Hindlimb muscle (tissue), 1 donor: ENCODE measurements at regions not wholly inside any gene's neighbourhood (a gene's known extent, or its start where the extent isn't known, plus 50 kb on each side); places are given as distances from the start of the nearest gene placed in this dataset.

Experiments
- DNase-seq: peaks from one replicate; pipeline ENCODE4 v3.0.0-alpha.2; 2013

DNA sequence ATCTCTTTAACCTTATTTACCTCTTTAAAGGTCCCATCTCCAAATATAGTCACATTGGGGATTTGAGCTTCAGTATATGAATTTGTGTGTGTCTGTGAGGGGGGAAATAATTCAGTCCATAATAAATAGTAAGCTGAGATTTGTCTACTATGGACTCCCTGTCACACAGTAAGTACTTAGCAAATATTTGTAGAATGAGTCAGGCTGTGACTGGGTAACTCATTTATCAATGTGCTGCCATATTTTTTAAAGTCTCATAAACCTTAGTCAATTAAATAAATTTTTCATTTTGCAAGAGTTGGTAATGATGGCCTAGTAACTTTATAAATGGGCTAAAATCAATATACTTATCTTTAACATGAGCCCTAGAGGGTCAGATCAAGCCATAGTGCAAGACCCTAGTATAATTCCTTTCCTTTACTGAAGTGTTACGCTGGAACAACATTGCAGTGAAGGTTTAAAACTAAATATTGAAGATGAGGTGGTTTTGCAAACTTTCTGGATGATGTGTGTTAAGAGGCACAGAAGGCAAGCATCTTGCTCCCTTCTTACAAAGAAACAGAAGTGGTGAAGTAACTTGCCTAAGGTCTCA lies 305.1 kb downstream of the KCNRG start:
- no peak for DNase-seq

DNA sequence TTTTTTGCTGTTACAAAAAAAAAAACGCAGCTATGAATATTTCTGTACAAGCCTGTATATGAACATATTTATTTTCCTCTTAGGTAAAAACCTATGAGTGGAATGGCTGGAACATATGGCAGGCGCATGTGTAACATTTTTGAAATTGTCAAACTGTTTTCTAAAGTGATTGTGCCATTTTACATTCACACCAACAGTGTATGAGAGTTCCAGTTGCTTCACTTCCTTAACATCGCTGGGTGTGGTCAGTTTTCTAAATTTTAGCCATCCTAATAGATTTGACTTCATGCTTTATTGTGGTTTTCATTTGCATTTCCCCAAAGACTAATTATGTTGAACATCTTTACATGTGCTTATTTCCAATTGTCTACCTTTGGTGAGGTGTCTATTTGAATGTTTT lies 306.8 kb downstream of the KCNRG start:
- no peak for DNase-seq

DNA sequence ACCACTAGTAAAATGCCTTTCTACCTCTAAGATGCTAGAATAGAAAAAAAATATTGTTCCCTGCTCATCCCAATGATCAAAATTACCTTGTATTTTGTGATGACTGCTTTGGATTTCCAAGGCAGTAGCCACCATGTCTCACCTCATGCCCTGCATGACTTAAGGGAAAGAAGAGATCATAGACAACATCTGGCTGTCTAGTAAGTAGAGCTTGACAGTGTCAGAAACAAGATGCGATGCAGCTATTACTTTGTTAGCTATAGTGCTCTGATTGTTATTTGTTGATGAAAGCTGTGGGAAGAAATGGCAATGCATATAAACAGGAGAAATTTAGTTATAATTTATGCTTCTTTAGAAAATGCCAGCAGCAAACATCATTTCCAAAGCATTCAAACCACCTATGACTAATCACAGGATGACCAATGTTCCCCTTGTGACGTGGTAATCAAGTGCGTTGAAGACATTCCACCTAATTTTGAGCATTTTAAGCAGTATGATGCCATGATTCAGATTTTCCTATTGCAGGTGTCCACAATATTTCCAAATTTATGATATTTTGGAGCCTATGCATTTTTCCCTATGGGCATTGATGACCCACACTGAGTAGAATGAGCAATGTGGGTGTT lies 308.3 kb downstream of the KCNRG start:
- DNase-seq, result no peak

DNA sequence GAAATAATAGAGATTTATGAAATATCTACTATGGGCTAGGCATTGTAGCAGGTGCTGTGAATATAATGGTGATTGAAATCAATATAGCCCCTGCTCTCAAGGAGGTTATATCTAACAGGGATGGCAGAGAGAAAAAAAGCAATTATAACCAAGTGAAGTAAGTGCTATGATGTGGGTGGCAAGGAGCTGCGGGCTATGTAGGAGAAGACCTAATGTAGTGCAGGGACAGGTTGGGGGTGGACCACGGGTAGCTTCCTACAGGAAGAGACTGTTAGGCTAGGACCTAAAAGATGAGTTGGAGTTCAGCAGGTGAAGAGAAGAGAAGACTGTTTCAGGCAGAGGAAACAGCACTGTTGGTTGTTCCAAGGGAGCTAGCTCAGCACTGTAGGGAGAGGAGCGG lies 311.0 kb downstream of the KCNRG start:
- no peak for DNase-seq

DNA sequence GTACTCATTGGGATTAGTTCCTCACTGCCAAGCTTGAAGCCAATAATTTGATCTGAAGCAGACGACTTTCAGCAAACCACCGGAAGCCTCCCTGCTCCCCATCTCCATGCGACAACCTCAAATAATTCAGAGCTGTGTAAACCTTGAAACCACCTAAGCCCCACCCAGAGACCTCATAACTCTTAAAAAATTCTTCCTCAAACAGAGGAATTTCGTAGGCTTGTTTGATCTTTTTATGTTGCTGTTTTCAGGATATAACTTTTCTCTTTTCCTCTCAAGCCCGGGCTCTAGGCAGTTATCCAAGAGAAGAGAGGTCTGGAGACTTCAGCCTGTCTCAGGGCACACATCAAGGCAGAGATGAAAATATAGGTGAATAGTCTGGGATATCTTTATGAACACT lies 311.6 kb downstream of the KCNRG start:
- peak; percentile 32 for DNase-seq

DNA sequence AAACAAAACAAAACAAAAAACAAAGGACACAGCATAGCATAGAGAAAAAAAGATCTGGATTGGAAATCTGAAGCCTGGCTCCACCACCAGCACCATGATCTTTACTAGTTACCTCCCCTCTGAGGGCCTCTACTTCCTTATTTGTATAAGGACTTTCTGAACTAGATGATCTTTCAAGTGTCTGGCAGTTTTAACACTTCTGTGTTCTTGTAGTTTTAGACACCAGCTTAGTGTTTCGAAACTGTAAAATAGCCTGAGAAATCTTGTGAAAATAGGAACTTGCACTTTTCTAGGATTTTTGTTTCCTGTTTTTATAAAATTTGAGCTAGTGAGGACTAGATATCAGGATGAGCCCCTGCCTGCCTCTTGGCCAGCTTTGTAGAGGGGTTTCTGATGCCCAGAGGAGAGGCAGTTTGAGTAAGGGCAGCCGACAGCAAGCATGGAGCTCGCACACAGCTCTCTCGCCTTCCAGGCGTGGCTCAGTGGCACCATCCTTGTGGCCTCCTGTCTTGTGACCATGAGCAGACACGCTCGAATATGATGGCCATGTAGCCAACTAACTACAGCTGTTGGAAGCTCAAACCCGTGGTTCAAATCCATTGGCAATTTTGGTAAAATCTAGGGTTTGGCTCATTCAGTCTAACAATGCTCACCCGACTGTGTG lies 319.0 kb downstream of the KCNRG start:
- no peak for DNase-seq

DNA sequence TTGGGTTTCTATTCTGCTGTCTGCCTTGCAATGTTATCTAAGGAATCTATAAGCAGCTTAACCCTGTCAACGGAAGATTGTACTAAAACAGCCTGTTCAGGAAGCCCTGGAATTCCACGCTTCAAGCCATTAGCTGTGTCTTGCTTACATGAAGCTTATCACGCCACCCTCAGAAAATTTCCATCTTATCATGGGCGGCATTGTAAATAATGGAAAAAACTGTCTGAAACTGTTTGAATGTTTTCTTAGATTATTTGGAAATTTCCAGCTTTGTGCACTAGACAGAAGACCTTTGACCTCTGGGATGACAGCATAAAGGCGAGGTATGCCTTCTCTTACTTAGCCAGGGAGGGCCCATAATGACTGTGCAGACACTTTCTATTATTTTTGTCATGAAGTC lies 319.7 kb downstream of the KCNRG start:
- no peak for DNase-seq

DNA sequence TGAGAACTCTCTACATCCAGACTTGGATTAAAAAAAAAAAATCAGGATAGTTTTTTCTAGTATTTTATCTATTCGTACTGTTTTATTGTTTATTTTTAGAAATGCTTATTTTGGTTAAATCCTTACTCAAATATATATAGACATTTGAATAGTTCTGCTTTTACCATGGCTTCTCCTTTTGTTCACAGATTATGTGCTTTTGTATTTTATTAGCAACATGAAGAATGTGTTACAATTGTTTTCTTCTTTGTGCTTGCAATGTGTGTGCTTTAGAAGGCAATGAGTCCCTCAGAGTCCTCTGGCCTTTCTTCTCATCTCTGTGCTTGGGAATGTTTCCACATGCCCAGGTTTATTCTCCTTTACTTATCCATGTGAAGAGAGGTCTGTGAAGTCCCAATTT lies 324.0 kb downstream of the KCNRG start:
- no peak for DNase-seq

DNA sequence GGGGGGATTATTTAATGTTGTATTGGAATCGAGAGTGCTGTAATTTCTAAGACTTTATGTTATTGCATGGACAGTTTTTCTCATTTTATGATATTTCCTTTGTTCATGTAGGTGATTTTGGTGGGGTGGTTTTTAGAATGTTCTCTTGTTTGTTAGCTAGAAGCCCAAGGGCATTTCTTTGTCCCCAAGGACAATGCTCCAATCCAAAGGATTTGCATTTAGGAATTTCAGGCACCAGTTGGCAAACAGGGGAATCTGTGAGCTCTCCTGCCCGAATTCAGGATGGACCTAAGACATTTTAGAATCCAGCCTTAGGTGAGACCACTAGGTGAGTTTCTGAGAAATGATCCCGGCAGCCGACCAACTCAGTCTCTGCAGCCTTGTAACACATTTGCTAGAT lies 324.9 kb downstream of the KCNRG start:
- DNase-seq, result no peak

DNA sequence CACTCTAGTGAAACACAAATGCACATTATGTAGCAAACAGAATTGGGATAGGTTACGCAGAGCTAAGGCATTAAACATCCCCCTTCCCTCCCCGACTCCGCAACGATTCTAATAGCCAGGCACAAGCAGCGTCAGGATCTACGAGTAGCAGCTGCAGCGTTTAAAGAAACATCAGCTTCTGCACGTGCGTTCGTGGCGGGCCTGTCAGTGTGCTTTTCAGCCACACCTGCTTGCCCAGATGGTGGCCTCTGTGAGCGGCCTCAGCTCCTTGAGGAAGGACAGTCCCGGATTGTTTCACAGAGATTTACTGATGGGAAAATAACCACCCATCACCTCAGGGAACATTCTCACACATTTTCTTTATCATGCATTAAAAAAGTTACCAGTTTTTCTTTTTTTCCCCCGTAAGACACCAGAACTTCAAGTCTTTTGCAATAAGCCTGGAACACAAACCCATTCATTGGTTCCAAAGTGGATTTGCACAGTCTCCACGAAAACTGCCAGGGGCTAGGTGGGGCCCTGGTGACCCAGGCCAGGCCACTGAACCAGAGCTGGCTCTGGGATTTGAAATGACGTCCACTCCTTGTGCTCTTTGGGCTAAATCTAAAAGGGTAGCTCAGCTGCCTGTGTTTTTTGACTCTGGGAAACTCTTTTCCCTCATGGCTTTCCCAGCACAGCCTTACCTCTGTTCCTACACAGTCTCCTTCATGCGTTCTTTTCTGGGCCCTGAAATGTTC lies 325.5 kb downstream of the KCNRG start:
- DNase-seq, result peak; percentile 68

DNA sequence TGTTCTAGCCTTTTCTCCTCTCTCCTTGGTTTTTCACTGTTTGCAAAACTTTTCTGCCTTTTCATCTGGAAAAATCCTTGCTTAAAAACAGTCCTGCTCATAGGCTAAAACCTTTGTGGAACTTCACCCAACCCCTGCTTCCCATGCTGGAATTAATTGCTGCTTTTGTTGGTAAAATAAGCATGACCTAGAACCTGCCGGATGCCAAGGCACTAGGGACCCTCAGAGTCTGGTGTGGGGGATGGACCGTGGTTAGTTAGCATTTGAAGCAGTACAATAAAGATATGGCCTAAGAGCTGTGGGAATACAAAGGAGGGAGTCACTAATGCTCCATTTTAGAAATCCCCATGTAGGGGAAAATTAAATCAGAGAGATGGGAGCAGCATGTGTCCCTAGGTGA lies 326.3 kb downstream of the KCNRG start:
- DNase-seq, result no peak

DNA sequence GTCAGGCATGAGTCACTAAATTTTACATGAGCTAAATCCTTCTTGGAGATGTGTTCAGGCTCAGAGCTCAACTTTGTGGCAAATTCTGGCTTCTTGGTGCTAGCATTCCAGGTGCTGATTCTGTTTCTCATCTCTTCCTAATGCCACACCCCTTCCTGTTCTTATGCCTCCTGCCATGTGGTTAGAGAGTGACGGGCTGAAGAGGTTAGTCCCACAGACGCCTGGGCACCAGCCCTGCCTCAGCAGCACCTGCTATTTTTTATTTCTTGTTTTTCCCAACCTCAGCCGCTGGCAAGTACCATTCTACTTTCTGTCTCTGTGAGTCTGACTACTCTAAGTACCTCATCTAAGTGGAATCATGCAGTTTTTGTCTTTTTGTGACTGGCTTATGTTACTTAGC lies 329.5 kb downstream of the KCNRG start:
- DNase-seq, result no peak

DNA sequence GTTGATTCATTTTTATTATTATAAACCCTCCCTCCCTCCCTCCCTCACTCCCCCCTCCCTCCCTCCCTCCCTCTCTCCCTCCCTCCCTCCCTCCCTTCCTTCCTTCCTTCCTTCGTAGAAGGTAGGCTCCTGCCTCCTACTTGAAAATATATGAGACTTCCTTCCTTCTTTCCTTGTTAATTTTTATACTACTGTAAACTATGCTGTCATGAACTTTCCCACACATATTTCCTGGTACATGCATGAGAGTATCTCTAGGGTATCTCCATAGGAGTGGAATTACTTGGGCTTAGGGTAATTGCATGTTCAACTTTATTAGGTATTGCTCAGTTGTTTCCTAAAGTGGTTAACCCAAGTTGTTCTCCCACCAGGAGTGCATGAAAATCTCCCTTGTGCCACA lies 330.6 kb downstream of the KCNRG start:
- DNase-seq, result no peak

DNA sequence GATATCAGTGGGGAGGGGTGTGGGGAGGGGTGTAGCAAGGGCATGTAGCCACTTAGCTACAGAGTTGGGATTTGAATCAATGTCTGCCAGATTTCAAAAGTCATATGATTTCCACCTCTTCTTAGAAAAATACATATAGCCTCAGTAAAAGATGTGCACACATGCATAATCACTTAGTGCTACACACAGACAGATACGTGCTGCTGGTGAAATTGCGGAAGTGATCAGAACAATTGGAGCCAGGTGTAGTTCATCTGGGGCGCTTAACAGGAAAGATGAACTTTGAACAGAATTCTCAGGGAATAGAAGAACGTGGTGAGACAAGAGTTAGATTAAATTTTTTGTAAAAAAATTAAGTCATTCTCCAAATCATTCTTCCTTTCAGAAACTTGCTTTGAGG lies 333.1 kb downstream of the KCNRG start:
- DNase-seq, result no peak

DNA sequence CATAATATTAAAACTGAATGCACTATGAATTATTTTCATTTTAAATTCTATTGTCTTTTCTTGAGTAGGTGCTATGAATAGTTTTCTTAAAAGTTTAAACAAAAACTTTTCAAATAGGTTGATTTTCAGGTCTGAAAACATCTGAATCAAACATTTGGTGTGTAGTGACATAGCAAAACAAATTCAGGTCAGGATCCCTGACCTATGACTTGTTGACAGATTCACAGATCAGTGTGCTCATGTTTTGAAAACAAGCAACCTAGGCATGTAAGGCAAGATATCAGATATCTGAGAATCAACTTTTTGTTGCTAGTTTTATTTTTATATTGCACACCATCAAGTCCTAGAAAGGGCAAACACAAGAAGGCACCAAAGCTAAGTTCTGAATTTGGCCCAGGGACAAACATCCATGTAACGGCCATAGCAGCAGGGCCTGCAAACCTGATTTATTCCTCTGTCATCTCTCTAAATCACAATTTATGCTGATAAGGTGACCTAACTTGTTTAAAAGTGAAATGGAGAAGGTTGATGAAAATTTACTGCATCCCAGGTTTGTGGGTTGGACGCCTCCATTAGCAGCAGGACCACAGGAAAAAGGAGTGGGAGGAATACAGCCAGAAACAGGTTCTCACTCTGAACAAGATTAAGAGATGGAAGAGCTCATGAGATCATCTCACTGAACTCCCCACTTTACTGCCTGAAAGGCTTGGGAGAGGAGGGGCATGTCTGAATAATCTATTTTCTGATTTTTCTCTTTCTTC lies 337.7 kb downstream of the KCNRG start:
- DNase-seq, result no peak

DNA sequence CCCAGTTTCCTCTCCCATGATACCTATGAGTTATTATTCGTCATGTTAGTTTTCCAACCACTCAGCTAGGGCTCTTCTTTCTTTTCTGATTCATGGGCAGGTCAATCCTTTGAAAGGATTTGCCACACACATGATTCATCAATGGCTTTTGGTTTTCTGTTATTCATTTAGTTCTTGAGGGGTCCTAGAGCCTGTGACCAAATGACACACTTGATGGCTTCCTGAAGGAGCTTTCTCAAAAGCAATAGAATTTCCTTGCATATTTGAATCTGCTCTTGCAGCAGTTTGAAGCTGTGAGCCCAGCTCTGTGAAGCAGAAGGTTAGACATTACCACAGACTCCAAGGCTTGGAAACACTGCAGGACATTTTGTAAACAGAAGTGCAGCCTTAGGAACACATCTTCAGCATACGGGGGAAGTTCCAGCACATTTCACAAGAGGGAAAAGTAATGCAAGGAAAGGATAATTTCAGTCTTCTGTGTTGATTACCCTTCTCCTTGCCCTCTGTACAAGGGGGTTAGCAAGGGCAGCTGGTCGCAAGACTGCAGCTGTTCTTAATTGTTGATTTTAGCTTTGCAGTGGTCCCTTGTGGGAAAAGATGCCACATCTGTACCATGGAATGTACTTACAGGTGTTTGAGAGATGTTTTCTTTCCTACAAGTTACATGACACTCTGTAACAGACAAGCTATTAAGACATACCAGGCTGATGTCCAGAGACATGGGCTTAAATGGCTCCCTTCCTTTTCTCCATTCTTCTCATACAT lies 338.6 kb downstream of the KCNRG start:
- no peak for DNase-seq

DNA sequence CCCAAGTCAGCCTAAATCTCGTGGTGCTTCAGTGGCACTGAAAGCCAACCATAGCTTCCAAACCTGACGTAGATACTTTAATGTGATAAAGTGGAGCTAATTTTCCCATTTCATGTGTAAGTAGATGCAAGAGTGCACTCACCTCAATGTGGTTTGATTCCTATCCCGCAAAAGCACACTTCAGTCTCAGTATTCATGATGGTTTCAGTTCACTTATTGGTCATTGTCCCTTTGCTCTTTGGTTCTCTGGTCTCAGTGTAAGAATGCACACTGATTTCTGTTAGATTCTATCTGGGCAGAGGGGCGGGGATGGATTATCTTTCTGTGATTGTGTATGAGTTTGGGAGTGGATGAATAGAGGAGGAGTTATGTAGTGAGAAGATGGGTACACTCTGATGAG lies 340.6 kb downstream of the KCNRG start:
- DNase-seq, result no peak

DNA sequence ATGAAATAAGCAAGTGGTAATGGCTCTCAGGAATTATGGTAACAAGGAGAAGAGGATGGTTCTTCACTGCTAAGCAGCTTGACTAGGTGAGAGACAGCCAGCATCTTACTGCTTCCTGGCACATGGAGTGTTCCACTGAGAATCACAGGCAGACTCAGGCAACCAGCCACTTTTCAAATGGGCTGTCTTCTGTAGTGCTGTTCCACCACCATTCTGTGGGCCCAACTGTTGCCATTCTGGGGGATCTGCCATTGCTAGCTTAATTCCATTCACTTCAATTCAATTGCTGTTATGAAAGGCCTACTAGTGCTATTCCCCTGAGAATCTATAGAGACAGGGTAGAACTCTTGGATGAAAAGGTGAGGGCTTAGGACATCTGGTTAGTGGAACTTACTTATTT lies 341.9 kb downstream of the KCNRG start:
- DNase-seq, result no peak

DNA sequence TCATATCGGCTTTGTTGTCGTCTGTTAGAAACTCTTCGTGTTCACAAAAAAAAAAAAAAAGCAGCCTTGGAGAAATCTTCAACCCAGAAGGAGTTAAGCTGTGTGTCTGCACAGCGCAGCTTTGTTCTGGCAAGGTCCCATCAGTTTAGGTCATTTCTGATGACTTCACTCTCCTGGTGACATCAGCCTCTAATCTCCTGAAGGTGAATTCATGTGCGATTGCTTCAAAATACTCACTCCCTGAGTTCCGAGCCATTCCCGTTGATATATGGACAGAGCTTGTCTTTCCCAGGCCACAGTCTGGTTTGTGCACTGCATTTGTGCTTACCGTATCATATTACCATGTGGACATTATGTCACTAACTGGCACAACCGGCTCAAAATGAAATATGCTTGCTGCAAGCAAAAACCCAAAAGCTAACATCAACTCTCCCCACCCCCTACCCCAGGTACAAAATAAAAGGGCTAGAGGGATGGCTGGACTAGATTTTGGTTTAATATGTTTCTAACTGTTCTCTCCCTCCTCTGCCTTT lies 342.4 kb downstream of the KCNRG start:
- DNase-seq, result peak; percentile 75

DNA sequence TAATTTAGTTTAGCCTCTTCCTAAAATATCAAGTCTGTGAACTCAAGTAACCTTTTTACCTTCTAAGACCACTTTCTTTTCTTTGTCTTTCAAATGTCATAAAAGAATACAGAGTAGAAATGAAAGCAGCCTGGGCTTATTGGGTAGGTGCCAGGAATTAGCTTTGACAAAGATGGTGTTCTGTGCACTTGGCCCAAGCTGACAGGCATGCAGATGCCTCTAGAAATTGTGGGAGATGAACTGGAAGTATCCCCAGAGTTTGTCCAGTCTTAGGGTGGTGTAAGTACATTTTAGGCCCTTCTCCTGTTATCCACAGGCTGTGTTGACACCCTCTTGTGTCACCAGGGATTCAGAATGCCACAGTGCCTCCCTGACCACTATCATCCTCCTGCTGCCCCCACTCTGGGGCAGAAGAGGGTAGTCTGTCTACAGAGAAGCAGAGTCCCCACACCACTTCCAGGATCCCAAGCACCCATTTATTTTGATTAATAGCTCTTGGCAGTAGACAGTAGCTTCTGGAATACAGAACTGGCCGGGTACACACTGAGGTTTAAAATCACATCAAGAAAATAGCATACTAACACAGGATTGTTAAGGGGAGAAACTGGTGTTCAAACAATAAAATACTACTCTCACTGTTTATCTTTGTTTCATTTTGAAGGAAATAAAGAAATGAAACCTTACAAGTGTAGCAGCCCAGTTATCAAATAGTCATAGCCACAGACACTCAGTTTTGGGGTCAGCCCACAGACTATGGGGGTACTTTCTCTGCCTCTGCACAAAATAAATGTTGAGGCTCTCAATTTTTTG lies 343.2 kb downstream of the KCNRG start:
- DNase-seq, result no peak

DNA sequence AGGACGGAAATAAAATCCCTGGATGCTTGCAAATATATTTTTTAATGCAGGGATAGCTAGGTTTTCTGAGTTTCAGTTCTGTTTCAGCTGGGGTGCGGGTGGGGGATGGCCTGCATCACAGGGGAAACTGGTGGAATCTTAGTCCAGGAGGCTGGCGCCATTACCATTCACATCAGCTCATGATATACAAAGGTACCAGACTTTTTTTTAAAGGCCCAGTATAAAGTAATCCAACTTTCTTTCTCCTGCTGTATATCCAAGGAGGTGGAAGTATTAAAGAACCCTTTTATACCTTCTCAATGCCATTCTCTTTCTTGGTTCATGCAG lies 343.8 kb downstream of the KCNRG start:
- no peak for DNase-seq
